Tibial nerve (tissue), 4 donors: ENCODE measurements at regions not wholly inside any gene's neighbourhood (a gene's known extent, or its start where the extent isn't known, plus 50 kb on each side); places are given as distances from the start of the nearest gene placed in this dataset.

Experiments used
- CTCF ChIP-seq, 5 experiments: fragments of 200-600 bp in 3 of 5; fragments of 450-650 bp in 2 of 5; sonication (generic) in 3 of 5; IDR thresholded peaks; one replicate each; pipeline ENCODE4 v1.5.1; 2016 to 2019; ENCODE audit warnings: antibody characterized with exemption in 5 of 5, mild to moderate bottlenecking in 3 of 5, moderate library complexity in 2 of 5
- EP300 ChIP-seq, 2 donors: sonication (generic); formaldehyde crosslinking; IDR thresholded peaks; one replicate each; pipeline ENCODE4 v1.6.1; 2017; ENCODE audit warnings: antibody characterized with exemption in 2 of 2, mild to moderate bottlenecking in 1 of 2
- POLR2A ChIP-seq, 2 donors: fragments of 450-650 bp; IDR thresholded peaks; one replicate each; pipeline ENCODE4 v1.6.1; 2017; ENCODE audit warnings: antibody characterized with exemption in 2 of 2, mild to moderate bottlenecking in 2 of 2, moderate library complexity in 2 of 2

- no peak for TF ChIP-seq CTCF (IDR thresholded peaks at IDR 0.05)
- no peak for TF ChIP-seq POLR2A (IDR thresholded peaks at IDR 0.05)
- TF ChIP-seq EP300 (IDR thresholded peaks at IDR 0.05): no peak
Observed at GRCh38 chr1:208997726-208998312, 585.7 kb upstream of the CAMK1G start.
